HCT116 (cell line): ENCODE measurements at regions not wholly inside any gene's neighbourhood (a gene's known extent, or its start where the extent isn't known, plus 50 kb on each side); places are given as distances from the start of the nearest gene placed in this dataset.

ENCODE experiments used
- ATAC-seq: fragments of 200-7000 bp; cut with Tn5 transposase; 2 replicates; pipeline ENCODE4 v1.9.1; 2020; ENCODE audit warnings: mild to moderate bottlenecking, moderate library complexity
- BruUV-seq: library from RNA; stranded (reverse); fragments of 400-500 nt; replicated peaks from 2 replicates; lab custom pipeline; 2021; lab: Mats Ljungman, UMichigan
- CTCF ChIA-PET: fragments of 300-600 bp; sonication (Branson Sonifier 250); formaldehyde crosslinking; loops from one replicate; lab custom pipeline; 2021; ENCODE audit warnings: antibody characterized with exemption; lab: Charles Lee
- POLR2A ChIA-PET: fragments of 300-600, 350-600 bp; sonication (Branson Sonifier 250); formaldehyde crosslinking; loops from one replicate; lab custom pipeline; 2021; ENCODE audit warnings: antibody characterized with exemption; lab: Charles Lee
- RAD21 ChIA-PET, 2 experiments: fragments of 300-600 bp; sonication (Branson Sonifier 250); formaldehyde crosslinking; loops; one replicate each; lab custom pipeline; 2023; ENCODE audit warnings: low total read pairs in 2 of 2; ENCODE audit not compliant: uncharacterized antibody in 2 of 2, unreplicated experiment in 2 of 2, low non-redundant PET in 1 of 2; lab: Charles Lee
- DNase-seq: peaks from one replicate; pipeline ENCODE4 v3.0.0-alpha.2; 2010; ENCODE audit warnings: low read depth, low spot score
- H2AFZ ChIP-seq: fragments of 200-600 bp; shearing (Covaris generic), sonication (generic); 2 replicates; pipeline ENCODE4 v1.6.1; 2017; ENCODE audit warnings: low read depth, mixed run types, mixed read lengths, antibody characterized with exemption, low read length; ENCODE audit not compliant: poor library complexity, severe bottlenecking
- H3K27ac ChIP-seq: 2 replicates; pipeline ENCODE4 v1.5.1; 2012; ENCODE audit warnings: low read depth, low read length
- H3K27me3 ChIP-seq: fragments of 200-600 bp; sonication (generic); 2 replicates; pipeline ENCODE4 v1.6.1; 2016; ENCODE audit warnings: mixed run types, low read length, mixed read lengths; ENCODE audit not compliant: insufficient read depth
- H3K36me3 ChIP-seq, 2 experiments: fragments of 200-500 bp in 1 of 2; fragments of 200-600 bp in 1 of 2; sonication (Bioruptor generic) in 1 of 2; sonication (generic) in 1 of 2; 2 replicates each; pipeline versions ENCODE4 v1.5.1 to v1.6.1; 2014 to 2016; ENCODE audit warnings: low read length in 2 of 2, inconsistent platforms in 1 of 2, mixed read lengths in 1 of 2, mixed run types in 1 of 2; ENCODE audit not compliant: insufficient read depth in 2 of 2, control insufficient read depth in 1 of 2
- H3K4me1 ChIP-seq, 2 experiments: fragments of 200-600 bp in 1 of 2; sonication (generic) in 1 of 2; 2 replicates each; pipeline versions ENCODE4 v1.5.1 to v1.6.1; 2012 to 2017; ENCODE audit warnings: low read length in 2 of 2, inconsistent platforms in 1 of 2, mild to moderate bottlenecking in 1 of 2, mixed read lengths in 1 of 2, mixed run types in 1 of 2, moderate library complexity in 1 of 2; ENCODE audit not compliant: insufficient read depth in 2 of 2, control insufficient read depth in 1 of 2
- H3K4me2 ChIP-seq: fragments of 200-600 bp; sonication (generic); 2 replicates; pipeline ENCODE4 v1.6.1; 2017; ENCODE audit warnings: mixed run types, low read length, mixed read lengths
- H3K4me3 ChIP-seq, 2 experiments: fragments of 200-600 bp in 1 of 2; sonication (generic) in 1 of 2; replicated peaks in 1 of 2; 2 replicates each; pipeline ENCODE4 v1.5.1; 2011 to 2016; ENCODE audit warnings: low read length in 2 of 2, control low read depth in 1 of 2, low read depth in 1 of 2, mild to moderate bottlenecking in 1 of 2, mixed read lengths in 1 of 2, mixed run types in 1 of 2
- H3K79me2 ChIP-seq: fragments of 200-600 bp; sonication (generic); 2 replicates; pipeline ENCODE4 v1.6.1; 2017; ENCODE audit warnings: mild to moderate bottlenecking, mixed run types, low read length, moderate library complexity, mixed read lengths; ENCODE audit not compliant: insufficient read depth
- H3K9ac ChIP-seq: fragments of 200-600 bp; sonication (generic); 2 replicates; pipeline ENCODE4 v1.6.1; 2016; ENCODE audit warnings: low read length, mixed read lengths
- H3K9me2 ChIP-seq: fragments of 200-600 bp; sonication (generic), shearing (Covaris generic); 2 replicates; pipeline ENCODE4 v1.6.1; 2017; ENCODE audit warnings: mixed run types, mild to moderate bottlenecking, moderate library complexity; ENCODE audit not compliant: insufficient read depth
- H3K9me3 ChIP-seq, 2 experiments: fragments of 200-500 bp in 1 of 2; fragments of 200-600 bp in 1 of 2; sonication (Bioruptor generic) in 1 of 2; sonication (generic) in 1 of 2; 2 replicates each; pipeline ENCODE4 v1.6.1; 2014 to 2017; ENCODE audit warnings: low read length in 2 of 2, mixed read lengths in 2 of 2, inconsistent platforms in 1 of 2, low read depth in 1 of 2, mild to moderate bottlenecking in 1 of 2, mixed run types in 1 of 2, moderate library complexity in 1 of 2; ENCODE audit not compliant: control insufficient read depth in 1 of 2, insufficient read depth in 1 of 2
- H4K20me1 ChIP-seq: fragments of 200-600 bp; sonication (generic), shearing (Covaris generic); 2 replicates; pipeline ENCODE4 v1.6.1; 2017; ENCODE audit warnings: mixed run types, mild to moderate bottlenecking, moderate library complexity; ENCODE audit not compliant: insufficient read depth
- CBX3 ChIP-seq: IDR thresholded peaks from 2 replicates; pipeline ENCODE4 v1.6.1; 2012; ENCODE audit warnings: low read depth
- CTCF ChIP-seq, 3 experiments: fragments of 200-600 bp in 1 of 3; sonication (generic) in 1 of 3; IDR thresholded peaks in 2 of 3; conservative IDR thresholded peaks in 1 of 3; 2 replicates each; pipeline ENCODE4 v1.5.1; 2012 to 2017; ENCODE audit warnings: low read depth in 2 of 3, low read length in 2 of 3, antibody characterized with exemption in 1 of 3, borderline replicate concordance in 1 of 3, control low read depth in 1 of 3, mild to moderate bottlenecking in 1 of 3, mixed read lengths in 1 of 3, mixed run types in 1 of 3, moderate library complexity in 1 of 3; ENCODE audit not compliant: insufficient read depth in 1 of 3
- RAD21 ChIP-seq: IDR thresholded peaks from 2 replicates; pipeline ENCODE4 v1.6.1; 2012; ENCODE audit warnings: low read depth, mild to moderate bottlenecking
- SRF ChIP-seq: IDR thresholded peaks from 2 replicates; pipeline ENCODE4 v1.6.1; 2012; ENCODE audit warnings: low read depth
- TCF7L2 ChIP-seq: IDR thresholded peaks from 2 replicates; pipeline ENCODE4 v1.7.0; 2011; ENCODE audit warnings: borderline replicate concordance, inconsistent platforms; ENCODE audit not compliant: insufficient read depth, insufficient read length; ENCODE audit errors: extremely low read depth
- ZFX ChIP-seq: fragments of 450-650 bp; IDR thresholded peaks from 2 replicates; pipeline ENCODE4 v1.6.1; 2017
- intact Hi-C: fragments of 100-400 bp; cut with micrococcal nuclease; formaldehyde crosslinking; loops from 2 replicates; pipeline ENCODE4 v1.10.0; 2022

- no TSS peak for BruUV-seq
- no peaks in the 10 kb centered on the region for H4K20me1 ChIP-seq
- no peaks in the 10 kb centered on the region for H3K79me2 ChIP-seq
- no peak for ATAC-seq
- POLR2A ChIA-PET, result no interaction called here
- no peak overlapping the region for H3K9ac ChIP-seq
- no peak overlapping the region for H3K4me2 ChIP-seq
- no peaks in the 10 kb centered on the region for H3K9me2 ChIP-seq
- no peak overlapping the region for H3K27ac ChIP-seq
- H2AFZ ChIP-seq, result no peak overlapping the region
- TF ChIP-seq CBX3, result no peak
- TF ChIP-seq CTCF (IDR thresholded peaks at IDR 0.05 in 2 of 3, conservative IDR thresholded peaks at IDR 0.05 in 1 of 3; ENCODE audit: borderline replicate concordance in 1 of 3, insufficient read depth in 1 of 3, low read depth in 2 of 3, low read length in 2 of 3), result no peak
- TF ChIP-seq, all 23 proteins: peak for 0
- Histone ChIP-seq H3K4me3 (no peak overlapping the region), H3K36me3 (no peaks in the 10 kb centered on the region), H3K4me1 (peaks cover 0 to 12% of the 10 kb centered on the region in 2 experiments; a peak in 1 of 4 replicates), H3K27me3 (no peaks in the 10 kb centered on the region), H3K9me3 (no peaks in the 10 kb centered on the region)
- intact Hi-C loops, result no loop called here
- DNase-seq, result no peak
- ChIA-PET CTCF (no interaction called here), RAD21 (no interaction called here)
Observed at GRCh38 chr16:9155871-9156270, 64.4 kb downstream of the HAPSTR1 start.

GRCh38 chr16:9159839-9160550 is 68.6 kb downstream of the HAPSTR1 start:
- ChIA-PET RAD21 (no interaction called here), POLR2A (no interaction called here), CTCF (interaction anchor here (1.1 to 1.3 kb wide), 2 partner anchors 13 to 104 kb away, joined by 3 read pairs; no protein-coding TSS in a partner anchor)
- intact Hi-C loops, result loop anchor here (1.0 to 10.0 kb wide), 3 partner anchors 97 to 1345 kb away; no protein-coding TSS in a partner anchor
- BruUV-seq, result no TSS peak
- no peaks in the 10 kb centered on the region for H4K20me1 ChIP-seq
- peak; percentile 94 for TF ChIP-seq TCF7L2
- TF ChIP-seq CBX3, result 0 out of 2 replicates have a peak, but pooled peaks have one; percentile 14
- no peak for TF ChIP-seq ZFX
- TF ChIP-seq RAD21, result peak; percentile 91
- TF ChIP-seq SRF, result no peak
- TF ChIP-seq CTCF (IDR thresholded peaks at IDR 0.05 in 2 of 3, conservative IDR thresholded peaks at IDR 0.05 in 1 of 3; ENCODE audit: borderline replicate concordance in 1 of 3, insufficient read depth in 1 of 3, low read depth in 2 of 3, low read length in 2 of 3), result peak; percentile 69 to 88 (median 86)
- peak overlapping the region; percentile 54 for H3K4me2 ChIP-seq
- no peaks in the 10 kb centered on the region for H3K9me3 ChIP-seq
- no peaks in the 10 kb centered on the region for H3K36me3 ChIP-seq
- peak overlapping the region; percentile 79 for H2AFZ ChIP-seq
- peak; percentile 98 for ATAC-seq
- peak; percentile 75 for DNase-seq
- H3K9ac ChIP-seq, result no peak overlapping the region
- H3K27me3 ChIP-seq, result no peaks in the 10 kb centered on the region
- H3K4me1 ChIP-seq, result peaks cover 0 to 12% of the 10 kb centered on the region in 2 experiments; a peak in 1 of 4 replicates
- no peak overlapping the region for H3K27ac ChIP-seq
- H3K4me3 ChIP-seq, result no peak overlapping the region
- H3K9me2 ChIP-seq, result no peaks in the 10 kb centered on the region
- H3K79me2 ChIP-seq, result no peaks in the 10 kb centered on the region
